Activated CD4-positive, alpha-beta T cell treated with anti-CD3 and anti-CD28 coated beads for 24 hours (primary cell): ENCODE measurements at regions not wholly inside any gene's neighbourhood (a gene's known extent, or its start where the extent isn't known, plus 50 kb on each side); places are given as distances from the start of the nearest gene placed in this dataset.
"Not testable (repeated sequence)": the region's sequence is repeated elsewhere in the genome, so short reads cannot be mapped to it uniquely, and the experiment has no call there.

Source experiments
- DNase-seq, 2 donors: peaks; one replicate each; pipeline ENCODE4 v3.0.0-alpha.2; 2020; ENCODE audit warnings: low read depth in 2 of 2

DNA sequence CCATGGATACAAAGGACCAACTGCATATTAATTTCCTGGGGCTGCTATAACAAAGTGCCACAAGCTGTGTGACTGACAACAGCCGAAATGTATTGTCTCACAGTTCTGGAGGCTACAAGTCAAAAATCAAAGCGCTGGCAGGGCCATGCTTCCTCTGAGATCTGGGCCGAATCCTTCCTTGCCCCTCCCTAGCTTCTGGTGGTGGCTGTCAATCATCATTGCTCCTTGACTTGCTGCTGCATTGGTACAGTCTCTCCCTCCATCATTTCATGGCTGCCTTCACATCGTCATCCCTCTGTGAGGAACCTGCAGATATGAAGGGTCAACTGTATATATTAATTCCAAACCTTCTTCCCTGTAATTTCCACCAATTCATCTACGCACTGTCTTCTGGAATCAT lies 118.3 kb downstream of the EXOC5 start:
- no peak for DNase-seq

DNA sequence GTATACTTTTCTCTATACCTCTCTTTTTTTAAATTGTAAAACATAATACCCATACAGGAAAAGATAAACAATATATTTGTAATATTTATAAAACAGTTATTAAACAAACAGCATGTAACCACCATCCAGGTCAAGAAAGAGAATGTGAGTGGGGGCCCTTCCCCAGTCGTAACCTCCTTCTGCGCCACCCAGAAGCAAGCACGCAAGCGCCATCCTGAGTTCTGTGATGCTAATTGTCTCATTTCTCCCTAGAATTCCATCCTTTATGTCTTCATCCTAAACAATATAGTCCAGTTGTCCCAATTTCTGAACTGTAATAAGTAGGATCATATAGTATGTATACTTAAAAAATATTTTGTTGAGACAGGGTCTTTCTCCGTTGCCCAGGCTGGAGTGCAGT lies 129.5 kb downstream of the EXOC5 start:
- DNase-seq = no peak

DNA sequence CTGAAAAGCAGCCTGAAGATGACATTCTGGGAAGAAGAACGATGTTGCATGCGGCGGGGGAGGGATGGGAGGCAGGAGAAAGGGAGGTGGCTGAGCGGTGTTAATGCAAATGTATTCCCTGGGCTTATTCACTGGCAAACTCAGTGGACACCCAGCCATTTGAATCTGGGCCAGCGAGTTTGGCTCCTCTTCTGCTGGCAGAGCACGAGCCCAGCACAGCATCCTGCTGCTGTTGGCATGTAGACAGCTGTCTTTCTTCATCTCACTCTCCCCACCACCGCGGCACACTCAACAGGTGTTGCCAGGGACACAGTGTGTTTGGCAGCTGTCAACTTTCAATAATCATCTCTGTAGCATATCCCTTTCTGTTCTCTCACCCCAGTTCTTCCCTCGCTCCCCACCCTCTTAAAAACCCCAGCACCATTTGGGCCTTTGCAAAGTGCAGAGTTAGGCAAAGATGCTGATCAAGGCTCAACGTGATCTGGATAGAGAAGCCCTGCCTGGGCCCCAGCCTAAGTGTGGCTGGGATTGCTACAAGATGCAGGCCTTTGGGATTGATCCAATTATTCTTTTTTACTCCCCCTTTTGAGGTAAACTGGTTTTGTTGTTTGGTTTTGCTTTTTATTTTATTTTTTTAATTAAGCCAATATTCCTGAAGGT lies 131.9 kb downstream of the EXOC5 start:
- DNase-seq = no peak

DNA sequence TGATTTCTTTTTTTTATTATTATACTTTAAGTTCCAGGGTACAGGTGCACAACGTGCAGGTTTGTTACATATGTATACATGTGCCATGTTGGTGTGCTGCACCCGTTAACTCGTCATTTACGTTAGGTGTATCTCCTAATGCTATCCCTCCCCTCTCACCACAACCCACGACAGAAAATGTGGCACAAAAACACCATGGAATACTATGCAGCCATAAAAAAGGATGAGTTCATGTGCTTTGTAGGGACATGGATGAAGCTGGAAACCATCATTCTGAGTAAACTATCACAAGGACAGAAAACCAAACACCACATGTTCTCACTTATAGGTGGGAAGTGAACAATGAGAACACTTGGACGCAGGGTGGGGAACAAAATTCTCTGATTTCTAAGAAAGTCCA lies 140.9 kb downstream of the EXOC5 start:
- not testable (repeated sequence) for DNase-seq

DNA sequence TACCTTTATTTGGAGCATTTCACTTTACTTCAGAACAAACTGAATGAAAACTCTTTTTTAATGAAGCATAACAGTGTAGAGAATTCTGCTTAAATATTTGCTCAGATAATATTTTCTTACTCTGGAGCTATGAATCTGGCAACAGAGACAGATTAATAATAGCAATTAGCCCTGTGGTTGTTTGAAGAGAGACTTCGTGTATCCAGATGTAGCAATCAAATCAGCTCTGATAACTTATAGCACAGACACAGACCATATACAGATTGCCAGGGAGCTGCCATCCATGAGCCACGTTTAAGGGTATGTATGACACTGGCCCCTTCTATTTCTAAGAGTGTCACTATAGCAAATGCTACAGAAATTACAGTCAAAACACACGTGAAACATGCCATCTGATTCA lies 146.6 kb downstream of the EXOC5 start:
- no peak for DNase-seq

DNA sequence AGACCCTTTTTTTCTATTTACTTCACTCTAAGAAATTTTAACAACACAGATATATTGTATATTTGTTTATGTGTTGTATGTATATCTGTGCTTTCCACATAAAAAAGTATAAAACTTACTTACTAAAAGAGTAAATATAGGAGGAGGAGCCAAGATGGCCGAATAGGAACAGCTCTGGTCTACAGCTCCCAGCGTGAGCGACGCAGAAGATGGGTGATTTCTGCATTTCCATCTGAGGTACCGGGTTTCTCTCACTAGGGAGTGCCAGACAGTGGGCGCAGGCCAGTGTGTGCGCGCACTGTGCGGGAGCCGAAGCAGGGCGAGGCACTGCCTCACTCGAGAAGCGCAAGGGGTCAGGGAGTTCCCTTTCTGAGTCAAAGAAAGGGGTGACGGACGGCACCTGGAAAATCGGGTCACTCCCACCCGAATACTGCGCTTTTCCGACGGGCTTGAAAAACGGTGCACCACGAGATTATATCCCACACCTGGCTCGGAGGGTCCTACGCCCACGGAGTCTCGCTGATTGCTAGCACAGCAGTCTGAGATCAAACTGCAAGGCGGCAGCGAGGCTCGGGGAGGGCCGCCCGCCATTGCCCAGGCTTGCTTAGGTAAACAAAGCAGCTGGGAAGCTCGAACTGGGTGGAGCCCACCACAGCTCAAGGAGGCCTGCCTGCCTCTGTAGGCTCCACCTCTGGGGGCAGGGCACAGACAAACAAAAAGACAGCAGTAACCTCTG lies 156.5 kb downstream of the EXOC5 start:
- not testable (repeated sequence) for DNase-seq

DNA sequence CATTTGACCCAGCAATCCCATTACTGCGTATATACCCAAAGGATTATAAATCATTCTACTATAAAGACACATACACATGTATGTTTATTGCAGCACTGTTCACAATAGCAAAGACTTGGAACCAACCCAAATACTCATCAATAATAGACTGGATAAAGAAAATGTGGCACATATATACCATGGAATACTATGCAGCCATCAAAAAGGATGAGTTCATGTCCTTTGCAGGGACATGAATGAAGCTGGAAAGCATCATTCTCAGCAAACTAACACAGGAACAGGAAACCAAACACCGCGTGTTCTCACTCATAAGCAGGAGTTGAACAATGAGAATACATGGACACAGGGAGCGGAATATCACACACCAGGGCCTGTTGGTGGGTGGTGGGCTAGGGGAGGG lies 158.3 kb downstream of the EXOC5 start:
- DNase-seq = not testable (repeated sequence)

DNA sequence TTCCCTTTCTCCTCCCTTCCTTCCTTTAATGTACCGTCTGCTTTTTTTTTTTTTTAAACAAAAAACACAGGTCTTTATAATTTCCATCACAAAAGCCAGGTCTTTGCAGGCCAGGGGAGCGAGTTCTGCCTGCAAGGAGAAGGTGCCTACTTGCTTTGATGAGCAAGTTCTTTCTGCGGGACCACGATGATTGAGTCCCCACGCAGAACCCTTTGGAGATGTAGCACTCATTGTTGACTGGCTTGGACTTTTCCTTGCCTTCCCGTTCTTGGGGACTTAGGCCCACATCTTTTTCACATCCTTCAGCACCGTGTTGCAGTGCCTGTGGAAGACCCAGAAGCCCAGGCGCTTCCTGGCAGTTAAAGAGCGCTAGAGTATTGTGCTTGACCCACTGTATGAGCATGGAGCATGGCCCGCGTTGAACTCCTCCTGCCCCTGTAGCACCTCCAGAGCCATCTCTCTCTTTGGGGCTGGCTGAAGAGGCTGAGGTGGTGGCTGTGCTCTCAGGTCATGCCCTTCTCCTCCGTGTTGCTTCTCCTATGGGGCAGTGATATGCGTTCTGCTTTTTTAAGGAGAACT lies 177.6 kb downstream of the EXOC5 start:
- DNase-seq = no peak

DNA sequence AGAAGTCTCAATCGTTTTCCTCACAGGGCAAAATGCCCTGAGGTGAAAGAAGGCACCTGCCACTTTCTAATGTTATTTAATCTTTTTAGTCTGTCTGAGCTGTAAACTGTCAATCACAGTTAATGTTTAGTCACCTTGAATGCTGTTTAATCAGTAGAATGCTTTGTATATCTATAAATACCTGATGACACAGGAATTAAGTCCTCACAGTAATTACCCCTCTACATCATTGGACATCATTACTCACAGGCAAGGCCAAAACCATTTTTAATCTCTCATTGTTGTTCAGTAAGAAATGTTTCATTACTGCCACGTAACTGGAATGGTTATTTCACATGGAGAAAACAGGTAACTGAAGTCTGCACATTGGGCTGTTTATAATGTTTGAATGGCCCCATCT lies 178.8 kb downstream of the EXOC5 start:
- DNase-seq = no peak

DNA sequence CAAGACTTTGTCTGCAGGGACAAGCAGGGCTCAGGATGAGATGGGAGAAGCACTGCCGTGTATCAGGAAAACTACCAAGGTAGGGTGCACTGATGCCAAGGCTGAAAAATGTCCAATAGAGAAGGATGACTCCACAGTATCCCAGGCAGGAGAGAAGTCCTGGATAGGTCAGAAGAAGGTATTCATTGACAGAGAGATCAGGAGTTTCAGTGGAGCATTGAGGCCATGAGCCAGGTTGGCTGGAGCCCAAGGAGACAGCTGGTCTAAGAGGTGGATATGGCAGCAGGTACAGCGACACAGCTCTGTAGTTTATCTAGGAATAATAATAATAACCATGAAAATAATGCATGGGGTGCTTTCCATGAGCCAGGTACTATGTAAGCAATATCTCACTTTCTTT lies 180.9 kb downstream of the EXOC5 start:
- no peak for DNase-seq

DNA sequence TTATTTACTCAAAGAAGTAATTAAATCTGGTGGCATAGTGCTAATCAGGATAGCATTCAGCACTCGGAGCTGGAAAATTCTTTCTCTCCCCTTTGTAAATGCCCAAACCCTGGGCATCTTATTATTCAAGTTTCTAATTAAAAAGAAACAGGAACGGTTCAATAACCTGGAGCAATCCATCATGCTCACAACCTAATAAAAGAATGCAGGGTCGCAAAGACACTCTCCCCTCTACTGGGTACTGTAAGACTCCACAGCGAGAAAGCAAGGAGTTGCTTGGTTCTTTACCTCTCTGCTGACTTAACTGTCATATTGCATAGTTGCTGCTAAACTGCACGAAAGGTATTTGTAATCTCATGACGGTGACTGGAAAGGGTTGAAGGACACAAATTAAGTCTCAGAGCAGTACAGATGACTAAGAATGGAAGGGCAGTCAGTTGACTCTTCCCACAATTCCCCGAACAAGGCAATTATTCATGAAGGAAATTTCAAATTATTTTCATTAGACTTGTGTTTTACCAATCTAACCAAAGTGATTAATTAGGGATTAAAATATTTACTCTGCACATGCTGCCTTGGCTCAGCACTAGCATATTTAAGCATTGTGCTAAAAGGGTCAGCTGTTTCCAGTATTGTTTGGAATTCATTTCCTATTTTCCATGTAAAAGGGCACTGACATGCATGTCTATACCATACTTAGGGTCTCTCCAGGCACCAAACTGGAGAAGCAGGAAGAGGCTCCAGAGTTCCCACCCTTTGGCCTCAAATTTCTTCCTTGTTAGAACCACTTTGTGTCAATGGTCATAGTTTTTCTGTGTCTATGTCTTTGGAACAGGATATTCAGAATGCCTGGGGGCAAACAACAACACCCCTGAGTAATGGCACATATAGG lies 182.2 kb downstream of the EXOC5 start:
- DNase-seq = no peak

DNA sequence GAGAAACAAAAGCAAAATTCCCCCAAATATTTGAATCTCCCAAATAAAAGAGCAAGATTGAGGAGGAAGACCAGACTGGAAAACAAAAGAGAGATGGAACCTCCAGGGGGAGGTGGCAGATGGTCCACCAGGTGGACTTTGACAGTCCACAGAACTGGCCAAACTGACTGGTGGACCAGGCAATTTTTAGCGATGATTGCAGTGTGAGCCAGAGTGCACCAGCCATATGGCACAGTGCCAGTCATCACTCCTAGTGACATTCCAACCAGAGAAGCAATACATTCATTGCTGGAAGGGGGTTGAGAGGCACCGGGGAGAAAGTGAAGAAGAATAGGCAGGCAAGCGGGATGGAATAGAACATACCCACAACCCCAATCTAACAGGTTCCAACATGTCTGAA lies 182.9 kb downstream of the EXOC5 start:
- no peak for DNase-seq

DNA sequence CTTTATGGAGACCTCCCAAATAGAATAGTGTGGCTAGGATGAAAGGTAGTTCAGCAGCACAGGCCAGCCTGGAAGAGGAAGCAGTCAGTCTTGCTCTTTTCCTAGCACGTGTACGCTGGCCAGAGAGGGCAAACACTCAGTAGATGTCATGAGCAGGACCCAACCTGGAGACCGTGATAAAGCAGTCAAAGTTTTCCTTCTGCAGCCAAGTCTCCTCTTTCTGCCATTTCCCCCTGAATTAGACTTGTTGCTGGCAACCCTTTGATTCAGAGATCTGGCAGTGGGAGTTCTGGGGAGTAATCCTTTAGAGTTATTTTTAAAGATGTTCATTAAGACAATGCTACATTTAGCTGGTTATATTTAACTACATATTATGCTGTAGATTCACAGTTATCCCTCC lies 183.7 kb downstream of the EXOC5 start:
- DNase-seq = no peak

DNA sequence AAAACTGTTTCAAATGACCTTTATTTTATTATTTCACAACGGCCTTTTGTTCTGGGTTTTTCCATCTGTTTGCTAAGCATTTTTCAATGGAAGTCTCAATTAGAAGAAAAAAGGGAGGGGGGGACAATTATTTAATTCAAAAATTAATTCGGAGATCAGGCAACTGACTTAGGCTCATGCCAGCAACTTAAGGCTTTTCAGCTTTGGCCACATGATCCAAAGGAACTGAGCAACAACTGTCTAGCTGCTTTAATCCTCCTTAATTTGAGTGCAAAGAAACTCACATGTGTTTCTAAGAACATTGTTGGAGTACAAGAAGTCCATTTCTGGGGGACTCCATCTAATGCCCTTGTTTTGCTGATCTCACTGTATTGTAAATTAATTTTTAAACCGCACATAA lies 188.0 kb downstream of the EXOC5 start:
- no peak for DNase-seq

DNA sequence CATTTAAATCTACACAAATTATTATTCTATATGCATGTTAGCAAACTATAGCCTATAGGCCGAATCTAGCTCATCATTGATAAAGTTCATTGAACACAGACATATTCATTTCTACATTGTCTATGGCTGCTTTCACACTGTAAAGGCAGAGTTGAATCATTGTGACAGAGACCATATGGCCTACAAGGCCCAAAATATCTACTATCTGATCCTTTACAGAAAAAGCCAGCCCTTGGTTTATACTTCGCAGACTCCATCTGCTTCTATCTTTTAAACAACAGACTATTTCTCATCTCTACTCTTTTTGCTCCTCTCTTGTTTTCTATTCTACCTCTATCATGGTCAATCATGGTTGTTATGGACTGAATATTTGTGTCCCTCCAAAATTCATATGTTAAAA lies 190.7 kb downstream of the EXOC5 start:
- DNase-seq = no peak

DNA sequence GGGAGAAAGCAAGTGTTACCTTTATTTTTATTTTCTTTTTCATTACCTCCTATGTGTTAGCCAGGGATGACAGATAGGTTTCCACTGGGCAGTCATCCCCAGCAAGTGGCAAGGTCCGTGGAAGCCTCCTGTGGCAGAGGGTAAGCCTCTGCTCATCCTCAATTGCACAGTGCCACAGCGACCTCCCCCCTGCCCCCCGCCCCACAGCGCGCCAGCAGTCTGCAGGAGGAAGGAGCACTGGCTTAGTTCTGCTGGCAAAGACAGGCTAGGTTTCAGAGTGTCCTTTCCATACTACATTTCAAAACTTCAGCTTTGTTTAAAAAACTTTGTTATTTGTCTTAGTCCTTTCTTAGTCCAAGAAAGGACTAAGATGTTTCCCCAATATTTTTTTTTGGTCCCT lies 194.7 kb downstream of the EXOC5 start:
- no peak for DNase-seq

DNA sequence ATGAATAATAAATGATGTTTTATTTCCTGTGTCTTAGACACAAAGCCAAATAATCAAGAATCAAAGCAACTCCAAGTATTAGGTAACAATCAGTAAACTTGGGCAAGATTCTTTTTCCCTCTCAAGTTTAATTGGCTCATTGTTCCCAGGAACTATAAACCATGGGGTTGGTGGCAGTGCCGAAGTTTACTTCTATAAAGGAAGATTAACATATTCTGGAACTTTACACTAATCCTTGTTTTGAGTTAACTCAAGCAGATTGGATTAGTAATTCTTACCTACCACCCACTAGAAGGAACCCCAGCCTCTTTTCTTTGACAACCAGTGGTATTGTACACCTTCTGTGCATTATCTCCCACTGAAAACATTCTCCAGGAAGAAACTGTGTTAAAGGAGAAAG lies 197.1 kb downstream of the EXOC5 start:
- DNase-seq = no peak

DNA sequence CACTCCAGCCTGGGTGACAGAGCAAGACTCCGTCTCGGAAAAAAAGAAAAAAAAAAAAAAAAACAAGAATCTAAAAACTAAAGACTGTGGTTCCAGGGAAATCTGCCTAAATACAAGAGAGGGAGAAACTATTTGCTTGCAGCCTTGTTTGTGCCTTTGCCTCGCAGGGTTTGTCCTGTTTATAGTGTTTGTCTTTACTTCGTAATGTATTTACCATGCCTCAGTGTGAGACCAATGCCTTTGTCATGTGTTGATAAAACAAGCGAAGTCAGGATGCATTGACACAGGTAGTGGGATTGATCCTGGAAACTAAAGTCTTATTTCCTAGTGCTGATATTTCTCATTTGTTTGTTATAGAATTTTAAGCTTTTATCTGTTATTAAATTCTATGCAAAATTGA lies 199.0 kb downstream of the EXOC5 start:
- DNase-seq = no peak

DNA sequence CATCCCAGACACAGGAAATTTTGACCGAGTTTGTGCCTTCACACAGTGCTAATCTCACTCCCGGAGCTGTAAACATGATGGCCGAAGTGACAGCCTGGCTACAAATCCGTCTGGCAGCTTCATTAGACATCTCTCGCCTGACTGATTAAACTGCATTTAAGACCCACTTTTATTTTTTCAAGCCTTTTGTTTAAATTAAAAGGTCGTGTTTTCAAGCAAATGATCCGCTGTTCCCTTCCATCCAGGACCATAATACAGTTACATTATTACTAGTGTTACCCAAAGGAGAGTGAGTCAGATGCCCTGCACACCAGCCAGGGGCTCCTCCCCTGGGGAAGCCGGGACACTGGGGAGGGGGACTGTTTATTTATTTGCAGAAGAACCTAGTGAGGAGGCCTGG lies 200.2 kb downstream of the EXOC5 start:
- no peak for DNase-seq

DNA sequence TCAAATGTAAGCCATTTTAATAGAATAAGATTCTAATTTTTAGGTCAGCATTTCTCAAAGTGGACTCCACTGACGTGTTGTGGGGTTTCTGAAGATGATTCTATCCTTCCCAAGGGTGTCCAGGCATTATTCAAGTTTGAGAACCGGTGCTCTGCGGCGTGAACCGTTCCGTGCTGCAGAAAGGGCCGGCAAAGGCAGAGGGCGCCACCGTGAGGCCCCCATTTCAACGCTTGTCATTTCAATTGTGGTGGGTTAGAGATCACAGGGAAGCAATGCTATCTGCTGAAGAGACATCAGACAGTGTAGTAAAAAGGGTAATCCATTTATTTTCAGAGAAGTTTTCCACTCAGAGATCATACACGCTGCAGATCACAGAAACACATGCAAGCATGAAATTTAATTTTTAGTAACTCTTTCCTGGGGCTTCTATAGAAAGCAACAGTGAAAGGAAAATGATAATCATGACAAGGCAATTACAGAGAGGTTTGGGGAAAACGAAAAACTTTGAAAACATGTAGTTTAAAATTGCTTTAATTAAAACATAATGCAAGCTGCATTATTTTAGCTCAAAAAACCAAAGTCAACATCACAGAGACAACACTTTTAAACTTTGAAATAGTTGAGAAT lies 201.7 kb downstream of the EXOC5 start:
- peak; percentile 7 to 30 for DNase-seq

DNA sequence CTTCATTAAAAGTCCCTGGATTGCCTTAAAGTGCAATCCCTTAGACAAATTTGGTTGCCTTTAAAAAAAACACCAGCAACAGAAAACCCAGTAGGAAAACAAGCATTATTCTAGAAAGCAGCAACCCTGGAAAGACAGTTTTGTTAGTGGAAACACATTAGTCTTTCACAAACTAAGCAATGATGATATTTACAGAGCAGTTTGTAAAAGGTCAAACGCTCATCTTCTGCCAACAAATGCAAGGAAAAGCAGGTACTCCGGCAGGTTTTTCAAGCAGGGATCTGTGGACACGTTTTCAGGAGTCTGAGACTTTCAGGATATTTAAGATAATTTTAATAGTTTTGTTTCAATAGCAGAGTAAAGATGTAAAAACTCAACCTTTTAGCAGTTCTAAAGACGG lies 202.2 kb downstream of the EXOC5 start:
- no peak for DNase-seq
